GM23248 (cell line): ENCODE measurements at regions not wholly inside any gene's neighbourhood (a gene's known extent, or its start where the extent isn't known, plus 50 kb on each side); places are given as distances from the start of the nearest gene placed in this dataset.

Source experiments
- EZH2 ChIP-seq: fragments of 200-600 bp; sonication (generic); IDR thresholded peaks from 2 replicates; pipeline ENCODE4 v1.6.1; 2018; ENCODE audit warnings: antibody characterized with exemption, mild to moderate bottlenecking; ENCODE audit not compliant: insufficient read depth, poor library complexity, severe bottlenecking
- EZH2phosphoT487 ChIP-seq: fragments of 200-600 bp; sonication (generic); IDR thresholded peaks from 2 replicates; pipeline ENCODE4 v1.6.1; 2018; ENCODE audit warnings: antibody characterized with exemption, moderate library complexity, mild to moderate bottlenecking, low read depth; ENCODE audit not compliant: insufficient read depth

- TF ChIP-seq EZH2 (no peak), EZH2phosphoT487 (no peak)
Measured at GRCh38 chr11:110958216-110958615, 246.0 kb upstream of the ARHGAP20 start.
